ENCODE measurements at regions not wholly inside any gene's neighbourhood (a gene's known extent, or its start where the extent isn't known, plus 50 kb on each side); places are given as distances from the start of the nearest gene placed in this dataset.

DNA sequence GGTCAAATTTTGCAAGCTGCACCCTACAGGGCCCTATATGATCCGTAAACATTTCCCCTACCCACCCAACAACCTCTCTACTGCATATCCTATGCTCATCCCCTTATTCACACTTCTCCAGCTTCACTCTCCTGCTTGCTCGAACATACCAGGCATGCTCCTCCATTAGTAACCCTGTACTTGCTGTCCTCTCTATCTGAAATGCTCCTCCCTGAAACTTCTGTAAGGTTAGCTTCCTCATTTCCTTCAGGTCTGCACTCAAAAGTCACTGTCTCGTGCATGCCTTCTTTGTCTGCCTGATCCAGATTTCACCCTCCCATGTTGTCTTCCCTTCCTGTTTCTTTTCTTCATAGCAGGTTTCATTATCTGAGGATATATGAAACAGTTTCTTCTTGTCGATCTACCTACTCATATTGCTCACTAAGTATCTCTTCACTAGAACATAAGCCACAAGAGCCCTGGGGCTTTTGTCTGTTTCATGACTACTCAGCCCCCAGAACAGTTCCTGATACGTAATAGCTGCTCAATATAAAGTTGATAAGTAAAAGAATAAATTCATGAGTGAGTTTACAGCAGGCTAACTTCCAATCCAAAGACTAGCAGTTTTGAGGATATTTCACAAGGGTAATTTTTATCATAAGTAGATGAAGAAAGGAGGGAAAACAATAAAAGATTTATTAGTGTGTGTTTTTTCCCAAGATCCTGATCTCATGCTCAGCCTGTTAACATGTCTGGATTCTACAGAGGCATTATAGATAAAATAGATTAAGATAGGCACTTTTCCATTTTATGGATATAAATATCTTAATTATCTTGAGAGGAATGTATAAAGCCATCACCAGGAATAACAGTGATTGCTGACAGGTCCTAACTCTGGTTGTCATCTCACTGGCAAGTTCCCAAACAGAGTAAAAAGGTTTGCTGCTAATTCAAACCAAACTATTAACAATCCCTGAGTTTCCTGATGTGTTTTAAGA is 392.5 kb upstream of the ESRRG start:
- TF ChIP-seq, protein P1, sequence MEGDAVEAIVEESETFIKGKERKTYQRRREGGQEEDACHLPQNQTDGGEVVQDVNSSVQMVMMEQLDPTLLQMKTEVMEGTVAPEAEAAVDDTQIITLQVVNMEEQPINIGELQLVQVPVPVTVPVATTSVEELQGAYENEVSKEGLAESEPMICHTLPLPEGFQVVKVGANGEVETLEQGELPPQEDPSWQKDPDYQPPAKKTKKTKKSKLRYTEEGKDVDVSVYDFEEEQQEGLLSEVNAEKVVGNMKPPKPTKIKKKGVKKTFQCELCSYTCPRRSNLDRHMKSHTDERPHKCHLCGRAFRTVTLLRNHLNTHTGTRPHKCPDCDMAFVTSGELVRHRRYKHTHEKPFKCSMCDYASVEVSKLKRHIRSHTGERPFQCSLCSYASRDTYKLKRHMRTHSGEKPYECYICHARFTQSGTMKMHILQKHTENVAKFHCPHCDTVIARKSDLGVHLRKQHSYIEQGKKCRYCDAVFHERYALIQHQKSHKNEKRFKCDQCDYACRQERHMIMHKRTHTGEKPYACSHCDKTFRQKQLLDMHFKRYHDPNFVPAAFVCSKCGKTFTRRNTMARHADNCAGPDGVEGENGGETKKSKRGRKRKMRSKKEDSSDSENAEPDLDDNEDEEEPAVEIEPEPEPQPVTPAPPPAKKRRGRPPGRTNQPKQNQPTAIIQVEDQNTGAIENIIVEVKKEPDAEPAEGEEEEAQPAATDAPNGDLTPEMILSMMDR (IDR thresholded peaks at IDR 0.05), result no peak
- no peak for TF ChIP-seq POLR2A (IDR thresholded peaks at IDR 0.05)
